Dermis microvascular lymphatic vessel endothelial cell (primary cell): ENCODE measurements at regions not wholly inside any gene's neighbourhood (a gene's known extent, or its start where the extent isn't known, plus 50 kb on each side); places are given as distances from the start of the nearest gene placed in this dataset.
"Not testable (repeated sequence)": the region's sequence is repeated elsewhere in the genome, so short reads cannot be mapped to it uniquely, and the experiment has no call there.

Experiments used
- DNase-seq, 2 donors: peaks; one replicate each; pipeline versions ENCODE4 v3.0.0 to v3.0.0-alpha.2; 2010; ENCODE audit warnings: low read depth in 2 of 2

DNA sequence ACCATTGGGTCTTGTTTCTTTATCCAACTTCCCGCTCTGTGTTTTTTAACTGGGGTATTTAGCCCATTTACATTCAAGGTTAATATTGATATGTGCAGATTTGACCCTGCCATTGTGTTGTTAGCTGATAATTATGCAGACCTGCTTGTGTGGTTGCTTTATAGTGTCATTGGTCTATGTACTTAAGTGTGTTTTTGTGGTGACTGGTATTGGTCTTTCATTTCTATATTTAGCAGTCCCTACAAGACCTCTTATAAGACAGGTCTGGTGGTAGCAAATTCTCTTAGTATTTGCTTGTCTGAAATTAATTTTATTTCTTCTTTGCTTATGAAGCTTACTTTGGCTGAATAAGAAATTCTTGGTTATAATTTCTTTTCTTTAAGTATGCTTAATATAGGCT is 698.1 kb downstream of the DTWD2 start:
- DNase-seq, result no peak

DNA sequence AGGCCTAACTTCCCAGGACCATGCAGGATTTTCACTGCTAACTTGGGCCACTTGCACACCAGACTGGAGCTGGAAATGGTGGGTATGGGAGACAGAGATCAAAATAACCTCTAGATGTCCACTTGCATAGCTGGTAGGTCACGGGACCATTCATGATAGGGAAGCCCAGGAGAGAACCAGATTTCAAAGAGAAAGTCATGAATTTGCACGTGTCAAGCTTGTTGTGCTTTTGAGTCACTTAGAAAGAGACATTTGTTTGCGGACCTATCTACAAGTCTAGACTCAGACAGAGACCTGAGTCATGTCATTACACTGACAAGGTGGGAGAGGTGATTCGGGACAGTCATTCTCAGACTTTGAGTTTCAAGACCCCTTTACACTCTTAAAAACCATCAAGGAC is 704.1 kb downstream of the DTWD2 start:
- DNase-seq, result not testable (repeated sequence)

DNA sequence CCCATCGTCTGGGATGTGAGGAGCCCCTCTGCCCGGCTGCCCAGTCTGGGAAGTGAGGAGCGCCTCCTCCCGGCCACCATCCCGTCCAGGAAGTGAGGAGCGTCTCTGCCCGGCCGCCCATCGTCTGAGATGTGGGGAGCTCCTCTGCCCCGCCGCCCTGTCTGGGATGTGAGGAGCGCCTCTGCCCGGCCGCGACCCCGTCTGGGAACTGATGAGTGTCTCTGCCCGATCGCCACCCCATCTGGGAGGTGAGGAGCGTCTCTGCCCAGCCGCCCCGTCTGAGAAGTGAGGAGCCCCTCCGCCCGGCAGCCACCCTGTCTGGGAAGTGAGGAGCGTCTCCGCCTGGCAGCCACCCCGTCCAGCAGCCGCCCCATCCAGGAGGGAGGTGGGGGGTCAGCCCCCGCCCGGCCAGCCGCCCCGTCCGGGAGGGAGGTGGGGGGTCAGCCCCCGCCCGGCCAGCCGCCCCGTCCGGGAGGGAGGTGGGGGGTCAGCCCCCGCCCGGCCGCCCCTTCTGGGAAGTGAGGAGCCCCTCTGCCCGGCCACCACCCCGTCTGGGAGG is 705.8 kb downstream of the DTWD2 start:
- DNase-seq, result not testable (repeated sequence)

DNA sequence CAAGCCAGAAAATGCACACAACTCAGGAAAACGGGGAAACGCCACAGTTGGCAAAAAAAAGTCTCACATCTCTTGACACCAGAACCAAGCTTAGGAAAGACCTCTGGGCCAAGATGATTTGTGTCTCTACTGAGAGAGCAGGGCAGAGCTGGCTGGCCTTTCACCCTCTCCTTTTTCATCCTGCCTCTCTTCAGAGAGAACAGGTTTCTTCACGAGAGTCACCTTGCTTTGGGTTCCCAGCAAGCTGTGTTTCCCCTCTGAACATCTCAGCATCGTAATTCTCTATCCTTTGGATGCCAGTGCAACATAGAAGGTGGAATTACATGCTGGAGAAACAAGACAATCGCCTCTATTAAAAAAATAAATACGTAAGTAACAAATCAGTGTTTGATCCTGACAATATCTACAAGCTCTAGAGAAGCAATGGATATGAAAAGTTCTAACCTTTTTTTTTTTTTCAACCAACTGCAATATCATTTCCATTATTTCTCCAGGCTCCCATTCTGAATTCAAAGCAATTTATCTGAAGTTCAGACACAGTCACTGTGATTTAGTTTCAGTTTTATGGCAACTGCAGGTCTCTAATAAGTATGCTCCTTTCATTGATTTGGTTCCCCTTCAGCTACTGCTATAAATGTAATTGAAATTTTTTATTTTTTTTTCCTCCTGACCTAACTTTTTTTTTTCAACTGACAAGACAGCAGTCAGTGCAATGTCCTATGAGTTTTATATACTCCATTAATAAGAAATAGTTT is 708.6 kb downstream of the DTWD2 start:
- no peak for DNase-seq

DNA sequence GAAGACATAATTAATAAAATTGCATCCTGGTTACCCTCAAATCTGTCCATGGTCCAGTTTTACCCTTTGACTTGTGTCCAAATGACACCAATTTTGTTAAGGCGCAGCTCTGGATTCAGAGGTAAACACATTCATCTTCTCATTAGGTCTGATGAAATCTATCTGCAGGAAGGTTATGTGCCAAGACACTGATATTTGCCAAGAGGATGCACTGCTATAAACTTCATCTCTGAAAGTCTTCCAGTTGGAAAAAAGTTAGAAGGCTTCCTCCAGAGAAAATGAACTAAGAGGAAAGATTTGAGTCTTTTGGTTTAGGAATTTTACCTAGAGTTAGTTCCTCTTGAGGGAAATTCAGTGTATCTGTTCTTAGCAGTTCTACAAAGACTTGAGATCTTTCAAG is 717.8 kb downstream of the DTWD2 start:
- DNase-seq, result no peak

DNA sequence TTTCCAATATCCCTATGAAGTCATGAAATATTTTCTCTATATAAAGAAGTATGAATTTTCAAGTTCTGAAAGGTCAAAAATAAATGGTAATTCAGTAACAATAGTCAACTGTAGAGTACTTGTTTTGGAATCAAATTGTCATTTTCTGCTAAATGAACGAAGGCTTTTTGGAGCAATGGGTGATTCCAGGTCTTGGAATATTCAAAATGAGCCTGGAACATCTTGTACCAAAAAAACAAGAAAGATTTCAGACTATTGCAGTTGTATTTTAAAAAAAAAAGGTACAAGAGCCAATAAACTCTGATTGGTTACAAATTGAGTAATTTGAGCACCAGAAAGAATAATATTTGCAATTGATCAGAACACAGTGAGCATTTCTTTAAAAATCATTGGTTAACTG is 730.1 kb downstream of the DTWD2 start:
- no peak for DNase-seq

DNA sequence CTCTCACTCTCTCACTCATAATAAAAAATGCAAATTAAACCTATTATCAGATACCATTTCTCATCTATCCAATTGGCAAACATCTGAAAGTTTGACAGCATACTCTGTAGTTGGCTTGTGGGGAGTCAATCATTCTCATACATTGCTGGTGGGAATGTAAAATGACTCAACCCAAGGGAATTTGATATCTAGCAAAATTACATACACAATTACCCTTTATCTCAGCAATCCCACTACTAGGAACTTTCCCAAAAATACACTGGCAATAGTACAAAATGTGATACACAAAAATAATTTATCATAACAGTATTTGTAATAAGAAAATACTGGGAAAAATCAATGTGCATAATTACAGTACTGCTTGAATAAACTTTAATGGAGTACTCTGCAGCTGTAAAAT is 731.3 kb downstream of the DTWD2 start:
- DNase-seq, result no peak

DNA sequence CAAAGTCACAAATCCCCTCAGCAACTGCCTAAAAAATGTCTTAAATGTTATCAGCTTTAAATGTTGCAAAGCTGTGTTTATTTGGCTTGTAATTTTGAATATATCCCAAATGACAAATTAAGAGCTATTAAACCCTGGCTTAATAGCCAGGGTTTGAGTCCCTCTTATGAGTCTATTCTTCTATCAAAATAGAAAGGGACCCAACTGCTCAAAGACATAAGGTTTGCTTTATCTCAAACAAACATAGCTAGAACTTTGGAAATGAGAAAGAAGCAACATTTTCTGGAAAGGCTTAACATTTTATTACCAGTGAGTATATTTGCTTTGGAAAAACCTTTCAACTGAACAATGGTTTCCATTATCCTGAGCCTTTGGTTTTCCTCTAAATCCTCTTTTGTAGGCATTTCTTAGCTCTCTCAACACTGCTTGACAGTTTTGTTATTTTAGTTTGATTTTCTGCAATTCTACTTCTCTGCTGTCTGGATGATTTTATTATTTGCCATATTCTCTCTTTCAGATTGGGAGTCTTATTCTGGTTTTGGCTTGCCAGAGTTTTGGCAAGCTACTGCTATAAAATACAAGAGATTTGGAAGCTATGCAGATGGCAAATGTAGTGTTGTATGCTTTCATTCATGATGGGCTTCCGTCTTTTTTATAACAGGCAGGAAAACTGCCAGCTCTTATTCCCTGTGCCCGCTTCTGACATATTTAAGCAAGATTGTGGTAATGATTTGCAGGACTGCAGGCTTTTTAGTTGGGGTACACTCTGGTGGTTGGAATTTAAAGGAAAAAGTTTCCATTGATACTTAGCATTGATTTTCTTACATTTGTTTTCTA is 734.9 kb downstream of the DTWD2 start:
- no peak for DNase-seq

DNA sequence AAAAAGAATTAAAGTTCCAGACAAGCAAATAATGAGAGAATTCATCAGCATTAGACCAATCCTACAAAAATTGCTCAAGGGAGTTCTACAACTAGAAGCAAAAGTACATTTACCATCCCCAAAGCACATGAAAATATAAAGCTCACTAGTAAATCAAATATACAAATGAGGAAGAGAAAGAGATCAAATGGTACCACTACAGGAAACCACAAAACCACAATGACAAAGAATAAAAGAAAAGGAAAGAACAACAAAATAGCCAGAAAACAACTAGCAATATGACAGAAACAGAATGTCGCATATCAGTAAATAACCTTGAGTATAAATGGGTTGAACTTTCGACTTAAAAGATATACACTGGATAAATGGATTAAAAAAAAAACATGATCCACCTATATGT is 739.0 kb downstream of the DTWD2 start:
- no peak for DNase-seq

DNA sequence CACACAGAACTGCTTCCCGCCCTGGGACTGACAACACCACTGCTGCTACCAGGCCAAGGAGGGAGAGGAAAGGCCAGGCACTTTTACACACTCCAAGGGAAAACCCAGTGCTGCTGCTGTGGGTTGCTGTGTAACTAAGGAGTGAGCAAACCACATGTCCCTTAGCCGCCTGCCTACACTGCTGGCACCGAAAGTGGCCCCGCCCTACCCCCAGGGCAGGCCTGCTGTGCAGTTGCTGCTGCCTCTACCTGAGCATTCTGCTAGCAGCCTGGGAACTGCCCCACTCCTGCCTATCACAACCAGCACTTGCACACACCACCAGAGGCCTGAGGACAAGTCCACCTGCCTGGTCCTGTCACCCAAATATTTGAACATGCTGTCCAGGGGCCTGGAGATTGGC is 740.9 kb downstream of the DTWD2 start:
- DNase-seq, result no peak

DNA sequence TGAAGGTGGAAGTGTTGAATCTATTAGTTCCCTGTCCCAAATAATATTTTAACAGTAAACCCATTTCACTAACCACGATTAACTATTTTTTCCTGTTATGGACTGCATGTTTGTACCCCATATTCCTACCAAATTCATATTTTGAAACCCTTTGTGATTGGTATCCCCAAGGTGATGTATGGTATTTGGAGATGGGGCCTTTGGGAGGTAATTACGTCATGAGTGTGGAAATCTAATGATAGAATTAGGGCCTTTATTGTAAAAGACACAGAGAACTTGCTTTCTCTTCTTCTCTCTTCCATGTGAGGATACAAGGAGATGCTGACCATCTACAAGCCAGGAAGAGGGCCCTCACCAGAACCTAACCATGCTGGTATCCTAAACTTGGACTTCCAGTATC is 744.7 kb downstream of the DTWD2 start:
- DNase-seq, result no peak

DNA sequence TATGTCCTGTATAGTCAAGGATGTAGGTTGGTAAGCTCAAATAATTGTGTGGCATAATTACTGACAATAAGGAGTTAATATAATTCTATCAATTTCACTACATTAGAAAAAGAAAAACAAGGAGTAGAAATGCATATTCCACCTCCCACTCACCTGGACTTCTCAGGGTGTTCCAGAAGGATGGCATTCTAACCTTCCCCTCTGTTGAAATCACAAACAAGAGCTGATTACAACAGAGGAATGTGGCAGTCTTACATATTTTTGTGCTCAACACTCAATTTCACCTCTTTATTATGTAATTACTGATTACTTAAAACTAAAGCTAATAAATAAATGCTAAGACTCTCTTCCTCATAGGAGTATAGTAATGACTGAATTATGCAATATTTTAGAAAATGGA is 745.3 kb downstream of the DTWD2 start:
- DNase-seq, result no peak

DNA sequence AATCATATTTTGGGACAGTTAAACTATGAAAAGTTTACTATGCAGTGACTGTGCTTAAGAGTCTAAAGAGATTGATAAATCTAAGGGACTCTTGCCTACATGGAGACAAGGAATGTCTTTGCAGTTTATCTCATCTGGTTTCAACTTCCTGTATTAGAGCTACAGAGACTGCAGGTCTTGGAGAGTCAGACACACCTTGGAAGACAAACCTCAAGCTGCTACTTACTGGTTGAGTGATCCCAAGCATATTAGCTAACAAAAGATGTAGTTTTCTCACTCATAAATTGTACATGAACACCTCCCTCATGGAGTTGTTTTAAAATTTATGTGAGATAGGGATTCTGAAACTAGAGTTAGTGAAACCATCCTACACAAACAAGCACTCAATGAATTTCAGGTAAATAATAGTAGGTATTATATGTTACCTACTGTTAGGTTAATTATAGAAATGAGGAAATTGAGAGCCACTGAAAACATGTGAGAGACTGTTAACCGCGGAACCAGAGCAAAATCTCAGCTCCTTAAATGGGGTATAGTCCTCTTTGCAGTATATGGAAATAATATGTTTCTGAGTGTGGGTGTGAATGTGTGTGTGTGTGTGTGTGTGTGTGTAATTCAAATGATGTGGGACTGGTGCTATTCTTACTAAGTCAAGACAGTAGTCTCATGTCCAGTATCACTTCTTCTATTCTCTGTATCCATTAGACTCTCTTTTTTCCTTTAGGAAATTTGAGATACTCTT is 752.1 kb downstream of the DTWD2 start:
- no peak for DNase-seq

DNA sequence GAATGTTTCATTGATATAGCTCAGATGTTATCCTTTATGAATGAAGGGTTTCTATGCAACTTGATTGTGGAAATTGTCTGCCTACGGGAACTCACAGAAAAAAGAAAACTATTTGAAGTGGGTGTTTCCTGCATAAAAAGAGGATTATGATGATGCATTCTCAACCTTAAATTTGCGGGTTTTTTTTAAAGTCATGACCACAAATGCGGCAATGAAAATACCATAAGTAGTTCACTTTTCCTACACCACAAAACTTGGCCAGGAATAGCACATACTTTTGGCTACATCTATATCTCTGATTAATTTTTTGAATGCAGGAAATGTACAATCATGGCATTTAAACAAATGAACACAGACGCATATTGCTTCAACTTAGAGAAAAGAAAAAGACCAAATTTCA is 754.7 kb downstream of the DTWD2 start:
- DNase-seq, result no peak

DNA sequence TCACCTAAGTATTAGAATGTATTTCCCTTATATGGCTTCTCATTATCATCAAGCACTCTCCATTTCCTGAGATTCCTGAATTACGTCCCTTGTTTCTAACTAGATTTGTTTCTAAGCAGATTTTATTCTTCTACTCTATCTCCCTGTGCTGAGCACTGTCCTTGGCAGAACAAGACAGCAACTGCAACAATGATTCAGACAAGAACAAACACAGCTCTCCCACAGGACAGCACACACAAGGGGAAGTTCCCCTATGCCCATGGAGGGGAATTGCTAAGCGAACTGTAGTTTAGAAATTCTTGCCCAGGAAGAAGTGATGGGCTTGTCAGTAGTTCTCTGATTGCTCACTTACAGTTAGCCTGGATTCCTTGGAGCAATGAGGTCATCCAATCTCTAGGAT is 759.9 kb downstream of the DTWD2 start:
- no peak for DNase-seq

DNA sequence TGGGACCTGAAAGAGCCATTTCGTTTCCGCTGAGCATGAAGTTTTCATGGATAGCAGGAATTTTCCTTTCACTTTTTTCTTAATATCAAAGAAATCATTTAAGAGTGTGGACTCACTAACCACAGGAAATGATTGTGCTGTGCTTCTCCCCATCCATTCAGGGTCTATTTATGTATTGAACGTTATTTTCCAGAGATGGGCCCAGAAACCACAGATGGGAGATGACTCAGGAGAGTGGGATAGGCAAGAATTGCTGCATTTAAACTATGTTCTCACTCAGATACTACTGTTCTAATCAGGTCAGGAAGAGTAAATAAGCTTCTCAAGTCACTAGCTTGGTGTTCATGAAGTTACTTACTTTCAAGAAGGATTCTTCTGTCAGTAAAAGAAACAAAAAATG is 763.8 kb downstream of the DTWD2 start:
- DNase-seq, result no peak

DNA sequence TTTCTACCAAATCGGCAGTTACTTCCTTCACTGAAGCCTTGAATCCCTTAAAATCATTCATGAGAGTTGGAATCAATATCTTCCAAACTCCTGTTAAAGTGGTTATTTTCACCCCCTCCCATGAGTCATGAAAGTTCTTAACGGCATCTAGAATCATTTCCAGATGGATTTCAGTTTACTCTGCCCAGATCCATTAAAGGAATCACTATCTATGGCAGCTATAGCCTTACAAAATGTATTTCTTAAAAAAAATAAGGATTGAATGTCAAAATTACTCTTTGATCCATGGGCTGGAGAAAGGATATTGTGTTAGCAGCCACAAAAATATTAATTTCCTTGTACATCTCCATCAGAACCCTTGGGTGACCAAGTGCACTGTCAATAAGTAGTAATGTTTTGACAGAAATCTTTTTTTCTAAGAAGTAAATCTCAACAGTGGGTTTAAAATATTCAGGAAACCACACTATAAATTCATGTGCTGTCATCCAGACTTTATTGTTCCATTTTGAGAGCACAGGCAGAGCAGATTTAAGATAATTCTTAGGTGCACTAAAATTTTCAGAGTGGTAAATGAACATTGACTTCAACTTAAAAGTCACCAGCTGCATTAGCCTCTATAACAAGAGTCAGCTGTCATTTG is 767.7 kb downstream of the DTWD2 start:
- no peak for DNase-seq

DNA sequence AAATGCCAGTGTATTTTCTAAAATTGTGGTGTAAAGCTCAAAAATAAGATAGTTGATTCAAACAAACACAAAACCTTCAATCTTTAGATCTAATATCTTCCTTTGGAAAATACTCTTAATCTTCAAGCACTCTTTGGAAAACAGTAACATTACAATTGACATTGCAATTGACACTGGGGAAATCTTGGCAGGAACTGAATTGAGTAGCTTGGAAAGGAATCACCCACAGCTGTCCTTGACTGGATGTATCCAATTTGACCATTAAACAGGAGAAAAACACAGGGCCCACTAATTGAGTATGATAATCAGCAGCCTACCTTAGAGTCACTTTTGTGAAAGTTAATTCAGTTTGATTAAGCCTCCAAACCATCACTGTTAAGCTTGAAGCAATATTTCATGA is 776.7 kb downstream of the DTWD2 start:
- no peak for DNase-seq

DNA sequence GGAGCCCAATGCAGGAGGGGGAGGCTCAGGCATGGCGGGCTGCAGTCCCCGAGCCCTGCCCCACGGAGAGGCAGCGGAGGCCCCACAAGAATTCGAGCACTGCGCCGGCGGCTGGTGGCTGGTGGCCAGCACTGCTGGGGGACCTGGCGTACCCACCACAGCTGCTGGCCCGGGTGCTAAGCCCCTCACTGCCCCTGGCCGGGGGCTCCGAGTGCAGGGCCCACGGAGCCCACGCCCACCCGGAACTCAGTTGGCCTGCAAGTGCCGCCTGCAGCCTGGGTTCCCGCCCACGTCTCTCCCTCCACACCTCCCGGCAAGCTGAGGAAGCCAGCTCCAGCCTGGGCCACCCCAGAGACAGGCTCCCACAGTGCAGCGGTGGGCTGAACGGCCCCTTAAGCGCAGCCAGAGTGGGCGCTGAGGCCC is 780.3 kb downstream of the DTWD2 start:
- no peak for DNase-seq

DNA sequence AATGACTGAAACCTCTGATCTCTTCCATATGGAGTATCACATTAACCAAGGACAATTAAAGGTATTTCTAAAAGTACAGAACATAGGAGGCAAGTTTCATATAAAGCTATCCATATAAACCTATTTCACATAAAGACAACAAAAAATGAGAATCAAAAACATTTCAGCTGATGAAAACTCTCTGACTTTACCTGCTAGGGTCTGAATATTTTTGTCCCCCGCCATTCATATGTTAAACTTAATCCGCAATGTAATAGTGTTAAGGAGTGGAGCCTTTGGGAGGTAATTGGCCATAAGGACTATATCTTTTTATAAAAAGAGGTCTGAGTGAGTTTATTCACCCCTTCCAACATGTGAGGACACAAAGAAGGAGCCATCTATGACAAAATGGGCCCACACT is 788.5 kb downstream of the DTWD2 start:
- DNase-seq, result no peak

DNA sequence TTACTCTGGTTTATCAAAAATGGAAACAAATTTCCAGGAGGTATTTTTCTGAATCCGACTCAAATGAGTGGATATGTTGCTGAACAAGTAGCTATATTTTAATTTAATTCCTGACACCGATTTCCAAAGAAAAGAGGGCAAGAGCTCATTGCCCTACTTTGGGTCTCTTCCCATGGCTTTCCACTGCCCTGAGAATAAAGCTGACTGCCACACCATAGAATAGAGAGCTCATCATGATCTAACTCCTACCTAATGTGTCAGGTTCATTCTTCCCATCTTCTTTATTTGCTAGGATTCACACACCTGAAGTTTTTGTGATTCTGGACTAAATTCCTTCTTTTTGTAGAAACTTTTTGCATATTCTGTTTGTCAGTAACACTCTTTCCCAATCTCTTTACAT is 792.1 kb downstream of the DTWD2 start:
- DNase-seq, result no peak

DNA sequence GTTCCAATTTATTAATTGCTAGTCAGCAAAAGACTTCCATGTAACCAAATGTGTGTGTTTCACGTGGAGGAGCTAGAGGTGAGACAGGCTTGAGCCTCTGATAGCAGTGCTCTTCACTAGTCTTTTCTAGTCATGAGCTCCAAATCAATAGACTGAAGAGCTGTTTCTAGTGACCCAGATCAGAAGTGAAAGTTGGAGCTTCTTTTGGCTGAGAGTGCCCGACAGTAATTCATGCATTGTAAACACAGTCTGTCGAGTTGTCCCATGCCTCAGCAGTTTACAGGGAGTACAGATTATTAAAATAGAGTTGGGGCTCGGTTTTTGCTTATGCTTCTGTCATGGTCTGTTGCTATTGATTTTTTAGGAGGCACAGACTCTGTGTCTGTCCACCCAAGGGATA is 793.1 kb downstream of the DTWD2 start:
- DNase-seq, result no peak
